PC-9 (cell line): ENCODE measurements at regions not wholly inside any gene's neighbourhood (a gene's known extent, or its start where the extent isn't known, plus 50 kb on each side); places are given as distances from the start of the nearest gene placed in this dataset.

Experiments
- EZH2 ChIP-seq: fragments of 200-600 bp; sonication (generic); IDR thresholded peaks from 2 replicates; pipeline ENCODE4 v1.8.0; 2017; ENCODE audit warnings: antibody characterized with exemption, low read depth
- TF ChIP-seq, protein P1 (sequence below): fragments of 200-600 bp; sonication (generic); conservative IDR thresholded peaks from 2 replicates; pipeline ENCODE4 v1.6.1; 2017; ENCODE audit warnings: mixed run types, antibody characterized with exemption, mild to moderate bottlenecking, moderate library complexity

DNA sequence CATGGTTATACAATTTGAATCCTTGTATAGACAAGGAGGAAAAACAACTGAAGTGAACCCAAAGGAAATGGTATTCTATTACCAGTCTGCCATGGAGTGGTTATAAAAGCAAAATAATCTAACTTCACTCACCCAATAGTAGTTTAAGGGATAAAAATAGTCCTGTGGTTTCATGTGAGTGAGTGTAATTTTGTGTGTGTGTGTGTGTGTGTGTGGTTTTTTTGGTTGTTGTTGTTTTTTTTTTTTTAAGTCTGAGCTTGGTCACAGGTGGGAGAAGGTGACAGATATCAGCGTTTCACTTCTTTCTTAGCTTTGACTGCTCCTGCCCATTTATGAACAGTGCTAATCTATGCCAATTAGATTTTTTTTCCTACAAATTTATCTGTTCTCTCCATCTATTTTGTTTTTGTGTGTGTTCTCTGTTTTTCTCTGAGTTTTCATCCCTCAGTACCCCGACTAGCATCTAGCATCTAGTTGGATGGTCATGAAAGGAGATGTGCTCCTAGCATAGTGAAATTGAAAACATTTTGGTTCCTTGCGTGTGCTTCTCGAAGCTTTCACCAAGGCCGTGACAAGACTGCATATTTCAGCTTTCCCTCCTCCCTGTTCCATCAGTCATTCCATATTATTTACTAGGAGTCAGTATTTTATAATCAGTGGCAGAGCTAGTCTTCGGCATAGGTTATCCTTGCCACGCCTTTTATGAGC lies 200.1 kb upstream of the DTNA start:
- TF ChIP-seq, protein P1, sequence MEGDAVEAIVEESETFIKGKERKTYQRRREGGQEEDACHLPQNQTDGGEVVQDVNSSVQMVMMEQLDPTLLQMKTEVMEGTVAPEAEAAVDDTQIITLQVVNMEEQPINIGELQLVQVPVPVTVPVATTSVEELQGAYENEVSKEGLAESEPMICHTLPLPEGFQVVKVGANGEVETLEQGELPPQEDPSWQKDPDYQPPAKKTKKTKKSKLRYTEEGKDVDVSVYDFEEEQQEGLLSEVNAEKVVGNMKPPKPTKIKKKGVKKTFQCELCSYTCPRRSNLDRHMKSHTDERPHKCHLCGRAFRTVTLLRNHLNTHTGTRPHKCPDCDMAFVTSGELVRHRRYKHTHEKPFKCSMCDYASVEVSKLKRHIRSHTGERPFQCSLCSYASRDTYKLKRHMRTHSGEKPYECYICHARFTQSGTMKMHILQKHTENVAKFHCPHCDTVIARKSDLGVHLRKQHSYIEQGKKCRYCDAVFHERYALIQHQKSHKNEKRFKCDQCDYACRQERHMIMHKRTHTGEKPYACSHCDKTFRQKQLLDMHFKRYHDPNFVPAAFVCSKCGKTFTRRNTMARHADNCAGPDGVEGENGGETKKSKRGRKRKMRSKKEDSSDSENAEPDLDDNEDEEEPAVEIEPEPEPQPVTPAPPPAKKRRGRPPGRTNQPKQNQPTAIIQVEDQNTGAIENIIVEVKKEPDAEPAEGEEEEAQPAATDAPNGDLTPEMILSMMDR = no peak
- TF ChIP-seq EZH2 = no peak
